ENCODE measurements at regions not wholly inside any gene's neighbourhood (a gene's known extent, or its start where the extent isn't known, plus 50 kb on each side); places are given as distances from the start of the nearest gene placed in this dataset.
A peak's percentile ranks its signal among the peaks of the same experiment; 100 is the strongest.

DNA sequence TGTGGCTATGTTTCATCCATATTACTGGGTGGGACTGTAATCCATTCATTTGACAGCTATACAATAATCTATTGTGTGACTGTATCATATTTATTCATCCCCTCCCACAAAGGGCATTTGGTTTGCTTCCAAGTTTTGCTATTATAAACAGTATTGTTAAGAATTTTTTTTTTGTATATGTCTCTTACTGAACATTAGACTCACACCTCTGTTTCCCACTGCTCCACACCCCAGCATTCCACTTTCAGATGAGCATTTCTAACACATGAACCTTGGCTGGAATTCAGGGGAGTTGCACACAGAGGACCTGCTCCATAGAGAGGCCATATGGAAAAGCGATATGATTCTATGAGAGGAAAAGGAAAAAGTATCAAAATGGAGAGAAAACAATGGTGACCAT is 81.6 kb upstream of the DKK2 start:
- TF ChIP-seq, protein P1, sequence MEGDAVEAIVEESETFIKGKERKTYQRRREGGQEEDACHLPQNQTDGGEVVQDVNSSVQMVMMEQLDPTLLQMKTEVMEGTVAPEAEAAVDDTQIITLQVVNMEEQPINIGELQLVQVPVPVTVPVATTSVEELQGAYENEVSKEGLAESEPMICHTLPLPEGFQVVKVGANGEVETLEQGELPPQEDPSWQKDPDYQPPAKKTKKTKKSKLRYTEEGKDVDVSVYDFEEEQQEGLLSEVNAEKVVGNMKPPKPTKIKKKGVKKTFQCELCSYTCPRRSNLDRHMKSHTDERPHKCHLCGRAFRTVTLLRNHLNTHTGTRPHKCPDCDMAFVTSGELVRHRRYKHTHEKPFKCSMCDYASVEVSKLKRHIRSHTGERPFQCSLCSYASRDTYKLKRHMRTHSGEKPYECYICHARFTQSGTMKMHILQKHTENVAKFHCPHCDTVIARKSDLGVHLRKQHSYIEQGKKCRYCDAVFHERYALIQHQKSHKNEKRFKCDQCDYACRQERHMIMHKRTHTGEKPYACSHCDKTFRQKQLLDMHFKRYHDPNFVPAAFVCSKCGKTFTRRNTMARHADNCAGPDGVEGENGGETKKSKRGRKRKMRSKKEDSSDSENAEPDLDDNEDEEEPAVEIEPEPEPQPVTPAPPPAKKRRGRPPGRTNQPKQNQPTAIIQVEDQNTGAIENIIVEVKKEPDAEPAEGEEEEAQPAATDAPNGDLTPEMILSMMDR (IDR thresholded peaks at IDR 0.05; ENCODE audit: low read depth, low read length), result no peak
- no peak for DNase-seq
- Histone ChIP-seq H3K36me3 (no peaks in the 10 kb centered on the region), H3K4me1 (no peaks in the 10 kb centered on the region), H3K9me3 (no peaks in the 10 kb centered on the region), H3K27me3 (no peaks in the 10 kb centered on the region), H3K4me3 (ENCODE audit: low read depth, low read length) (no peak overlapping the region)

DNA sequence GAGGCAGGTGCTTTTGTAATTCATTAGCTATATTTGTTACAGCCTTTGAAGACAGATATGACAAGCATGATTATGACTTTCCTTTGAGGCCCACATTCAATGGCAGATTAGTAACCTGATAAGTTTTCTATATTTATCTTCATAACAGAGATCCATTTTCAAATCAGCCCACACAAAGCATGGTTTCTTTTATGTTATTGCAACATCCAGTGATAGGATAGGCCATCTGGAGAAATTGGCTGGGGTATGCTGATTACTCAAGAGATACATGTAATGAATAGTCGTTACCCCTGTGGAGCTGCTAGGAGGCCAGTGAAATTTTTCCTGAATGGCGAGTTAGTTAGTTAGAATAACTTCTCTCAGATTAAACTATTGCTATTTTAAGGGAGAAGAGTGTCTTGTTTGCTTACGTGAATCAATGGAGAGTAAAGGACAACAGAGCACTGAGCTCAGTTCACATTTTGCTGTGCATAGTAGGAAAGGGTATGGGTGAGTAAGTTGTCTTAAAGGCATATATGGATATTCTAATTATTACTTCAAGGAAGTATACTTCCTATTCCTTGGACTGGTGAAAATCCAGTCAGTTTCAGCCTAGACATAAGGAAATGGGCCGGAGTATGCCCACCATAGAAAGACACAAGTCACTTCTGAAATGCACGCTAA is 79.2 kb upstream of the DKK2 start:
- H3K36me3 ChIP-seq, result no peaks in the 10 kb centered on the region
- TF ChIP-seq, protein P1 (IDR thresholded peaks at IDR 0.05; ENCODE audit: low read depth, low read length), result no peak
- no peaks in the 10 kb centered on the region for H3K27me3 ChIP-seq
- H3K4me1 ChIP-seq, result no peaks in the 10 kb centered on the region
- no peak for DNase-seq
- no peaks in the 10 kb centered on the region for H3K9me3 ChIP-seq
- no peak overlapping the region for H3K4me3 ChIP-seq (ENCODE audit: low read depth, low read length)

DNA sequence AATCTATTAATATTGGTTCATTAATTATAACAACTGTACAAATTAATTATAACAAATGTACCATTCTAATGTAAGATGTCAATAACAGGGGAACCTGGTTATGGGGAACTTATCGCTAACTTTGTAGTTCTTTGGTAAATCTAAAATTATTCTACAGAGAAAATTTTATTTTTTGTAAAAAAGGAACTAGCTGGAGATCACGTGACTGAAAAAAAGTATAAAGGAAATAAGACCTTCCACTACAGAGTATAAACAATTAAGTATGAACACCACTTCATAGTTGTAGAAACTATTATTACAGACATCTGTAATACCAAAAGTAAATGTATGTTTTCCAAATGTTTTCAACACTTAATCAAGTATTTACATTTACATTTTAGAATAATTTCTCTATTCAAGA is 77.9 kb upstream of the DKK2 start:
- TF ChIP-seq, protein P1 (IDR thresholded peaks at IDR 0.05; ENCODE audit: low read depth, low read length), result no peak
- Histone ChIP-seq H3K27me3 (no peaks in the 10 kb centered on the region), H3K9me3 (no peaks in the 10 kb centered on the region), H3K36me3 (no peaks in the 10 kb centered on the region), H3K4me3 (ENCODE audit: low read depth, low read length) (no peak overlapping the region), H3K4me1 (no peaks in the 10 kb centered on the region)
- no peak for DNase-seq

DNA sequence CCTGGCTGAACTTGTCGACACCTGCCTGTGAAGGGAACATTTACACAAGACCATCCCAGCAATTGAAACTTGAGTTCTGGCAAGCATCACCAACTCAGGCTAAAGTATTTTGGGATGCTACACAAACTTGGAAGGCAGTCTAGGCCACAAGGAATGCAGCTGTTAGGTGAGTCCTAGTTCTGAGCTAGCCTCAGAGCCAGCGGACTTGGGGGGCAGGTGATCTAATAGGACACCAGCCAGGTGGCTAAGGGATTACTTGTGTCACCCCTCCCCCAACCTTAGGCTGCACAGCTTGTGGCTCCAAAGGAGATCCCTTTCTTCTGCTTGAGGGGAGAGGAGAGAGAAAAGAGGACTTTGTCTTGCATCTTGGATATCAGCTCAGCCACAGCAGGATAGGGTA is 62.3 kb upstream of the DKK2 start:
- Histone ChIP-seq H3K36me3 (no peaks in the 10 kb centered on the region), H3K9me3 (no peaks in the 10 kb centered on the region; the same call in 1 of the 2 replicates), H3K27me3 (no peaks in the 10 kb centered on the region), H3K4me1 (no peaks in the 10 kb centered on the region), H3K4me3 (ENCODE audit: low read depth, low read length) (no peak overlapping the region)
- DNase-seq, result no peak
- TF ChIP-seq, protein P1 (IDR thresholded peaks at IDR 0.05; ENCODE audit: low read depth, low read length), result no peak

DNA sequence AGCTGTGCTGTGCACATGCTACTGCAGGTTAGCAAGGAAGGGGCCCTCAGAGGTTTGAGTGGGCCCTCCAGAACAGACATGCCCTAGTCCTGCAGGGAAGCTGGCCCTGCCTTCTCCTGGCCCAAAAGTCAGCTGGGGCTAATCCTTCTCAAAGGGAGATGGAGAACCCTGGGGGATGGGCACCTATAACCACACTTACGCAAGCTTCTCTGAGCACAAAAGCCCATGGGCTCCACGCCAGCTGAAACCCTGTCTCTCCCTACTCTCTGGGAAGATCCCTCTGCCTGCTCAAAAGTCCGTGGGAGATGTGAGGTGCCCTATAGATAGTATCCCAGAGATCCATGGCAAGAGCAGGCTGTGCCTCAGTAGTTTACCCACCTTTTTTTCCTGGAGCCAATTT is 58.9 kb upstream of the DKK2 start:
- Histone ChIP-seq H3K36me3 (no peaks in the 10 kb centered on the region), H3K4me3 (ENCODE audit: low read depth, low read length) (no peak overlapping the region), H3K4me1 (no peaks in the 10 kb centered on the region), H3K9me3 (no peaks in the 10 kb centered on the region; the same call in 1 of the 2 replicates), H3K27me3 (no peaks in the 10 kb centered on the region)
- DNase-seq, result no peak
- TF ChIP-seq, protein P1 (IDR thresholded peaks at IDR 0.05; ENCODE audit: low read depth, low read length), result no peak

DNA sequence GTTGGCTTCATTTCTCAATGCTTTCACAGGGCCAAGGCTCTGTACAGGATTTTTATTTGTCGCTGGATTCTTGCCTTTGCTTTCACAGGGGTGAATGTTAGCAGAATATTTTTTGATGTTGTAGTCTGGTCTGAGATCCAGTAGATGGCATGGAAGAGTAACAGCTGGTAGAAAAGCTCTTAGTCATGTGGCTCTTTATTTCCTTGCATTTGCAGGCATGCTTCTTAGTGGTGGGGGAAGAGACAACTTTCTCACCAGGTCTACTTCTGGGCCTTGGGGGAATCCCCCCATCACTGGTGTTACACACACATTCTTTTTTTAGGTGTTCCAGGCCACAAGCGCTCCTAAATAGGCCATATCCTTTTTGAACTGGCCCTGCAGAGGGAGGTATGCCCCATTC is 58.2 kb upstream of the DKK2 start:
- Histone ChIP-seq H3K27me3 (no peaks in the 10 kb centered on the region), H3K4me3 (ENCODE audit: low read depth, low read length) (no peak overlapping the region), H3K4me1 (no peaks in the 10 kb centered on the region), H3K36me3 (no peaks in the 10 kb centered on the region), H3K9me3 (no peaks in the 10 kb centered on the region; the same call in 1 of the 2 replicates)
- TF ChIP-seq, protein P1 (IDR thresholded peaks at IDR 0.05; ENCODE audit: low read depth, low read length), result peak; percentile 48
- no peak for DNase-seq

All from BE2C (cell line).